ENCODE measurements at regions not wholly inside any gene's neighbourhood (a gene's known extent, or its start where the extent isn't known, plus 50 kb on each side); places are given as distances from the start of the nearest gene placed in this dataset.
"Not testable (repeated sequence)": the region's sequence is repeated elsewhere in the genome, so short reads cannot be mapped to it uniquely, and the experiment has no call there.

DNA sequence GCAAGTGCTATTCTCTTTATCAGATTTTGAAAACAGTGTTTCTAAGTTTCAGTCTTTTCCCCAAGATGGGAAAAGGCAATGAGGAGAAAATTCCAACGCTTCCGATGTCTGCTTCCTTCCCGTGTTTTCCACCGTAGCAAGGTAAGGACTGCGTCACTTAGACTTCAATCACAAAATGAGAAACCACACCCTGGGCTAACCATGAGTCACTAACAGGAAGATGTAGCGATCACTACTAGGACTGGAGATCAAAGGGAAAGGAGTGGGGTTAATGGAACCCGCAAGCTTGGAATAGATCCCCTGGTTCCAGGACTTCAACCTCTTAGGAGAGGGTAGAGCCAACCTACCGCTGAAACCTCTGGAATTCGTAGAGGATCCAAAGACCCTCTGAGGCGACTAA is 250.7 kb upstream of the ZFP42 start:
- no peaks in the 10 kb centered on the region for H3K27me3 Mint-ChIP-seq (ENCODE audit: low read depth)
- ATAC-seq: no peak
- no peaks in the 10 kb centered on the region for H3K36me3 Mint-ChIP-seq (ENCODE audit: insufficient read depth)
- H3K9me3 Mint-ChIP-seq: peaks cover 26% of the 10 kb centered on the region
- no peak for DNase-seq
- H3K4me3 Mint-ChIP-seq: no peak overlapping the region
- no peaks in the 10 kb centered on the region for H3K4me1 Mint-ChIP-seq (ENCODE audit: low read depth)

DNA sequence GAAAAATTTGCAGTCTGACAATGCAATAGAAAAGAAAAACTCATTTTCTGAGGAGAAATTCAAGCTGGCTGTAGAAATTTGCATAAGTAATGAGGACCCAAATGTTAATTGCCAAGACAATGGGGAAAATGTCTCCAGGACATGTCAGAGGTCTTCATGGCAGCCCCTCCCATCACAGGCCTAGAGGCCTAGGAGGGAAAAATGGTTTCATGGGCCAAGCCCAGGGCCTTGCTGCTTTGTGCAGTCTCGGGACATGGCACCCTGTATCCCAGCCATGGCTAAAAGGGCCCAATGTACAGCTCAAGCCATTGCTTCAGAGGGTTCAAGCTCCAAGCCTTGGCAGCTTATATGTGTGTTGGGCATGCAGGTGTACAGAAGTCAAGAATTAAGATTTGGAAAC is 244.9 kb upstream of the ZFP42 start:
- not testable (repeated sequence) for H3K27me3 Mint-ChIP-seq (ENCODE audit: low read depth)

DNA sequence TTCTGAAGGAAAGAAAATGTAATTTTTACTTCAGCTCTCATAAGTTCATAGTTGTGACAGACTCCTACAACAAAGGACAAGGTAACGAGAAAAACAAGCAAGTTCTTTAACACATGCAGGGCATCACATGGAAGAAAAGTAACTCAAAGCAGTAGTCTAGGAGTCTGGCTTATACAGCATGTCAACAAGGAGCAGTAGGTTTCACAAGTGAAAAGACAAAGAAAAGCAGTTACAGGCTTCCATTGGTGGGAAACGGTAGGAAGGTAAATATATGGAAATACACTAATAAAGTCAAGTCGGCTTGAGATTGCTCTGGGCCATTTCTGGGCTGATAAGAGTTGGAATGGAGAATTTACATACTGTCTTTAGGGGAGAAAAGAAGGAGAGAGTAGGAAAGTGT is 228.4 kb upstream of the ZFP42 start:
- no peaks in the 10 kb centered on the region for H3K4me1 Mint-ChIP-seq (ENCODE audit: low read depth)
- no peak for ATAC-seq
- no peaks in the 10 kb centered on the region for H3K36me3 Mint-ChIP-seq (ENCODE audit: insufficient read depth)
- no peaks in the 10 kb centered on the region for H3K27me3 Mint-ChIP-seq (ENCODE audit: low read depth)
- H3K4me3 Mint-ChIP-seq: no peak overlapping the region
- DNase-seq: no peak
- peaks cover 25% of the 10 kb centered on the region for H3K9me3 Mint-ChIP-seq

More for the DNA sequence above, 244.9 kb upstream of the ZFP42 start:
- H3K9me3 Mint-ChIP-seq: peaks cover 24% of the 10 kb centered on the region
- ATAC-seq; H3K4me3 Mint-ChIP-seq; H3K4me1 Mint-ChIP-seq (ENCODE audit: low read depth); DNase-seq; H3K36me3 Mint-ChIP-seq (ENCODE audit: insufficient read depth): not testable (repeated sequence)

DNA sequence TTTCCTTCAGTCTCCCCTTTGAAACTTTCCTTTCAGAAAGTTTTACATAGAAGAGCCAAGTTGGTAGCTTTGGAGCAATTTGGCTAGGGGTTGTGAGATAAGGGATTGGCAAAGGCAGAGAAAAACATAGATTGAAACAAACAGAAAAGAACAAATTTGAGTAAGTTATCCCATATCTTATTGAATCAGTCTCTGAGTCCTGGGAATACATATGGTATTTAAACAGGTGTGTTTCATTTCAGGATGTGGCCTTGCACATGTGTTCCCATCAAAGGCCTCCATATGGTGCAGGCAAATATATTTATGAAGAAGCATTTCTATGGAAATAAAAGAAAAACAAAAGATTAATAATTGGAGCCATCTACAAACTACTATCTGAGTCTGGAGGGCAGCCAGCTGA is 227.9 kb upstream of the ZFP42 start:
- peaks cover 23% of the 10 kb centered on the region for H3K9me3 Mint-ChIP-seq
- H3K4me1 Mint-ChIP-seq (ENCODE audit: low read depth): no peaks in the 10 kb centered on the region
- DNase-seq: no peak
- H3K27me3 Mint-ChIP-seq (ENCODE audit: low read depth): no peaks in the 10 kb centered on the region
- no peak for ATAC-seq
- H3K36me3 Mint-ChIP-seq (ENCODE audit: insufficient read depth): no peaks in the 10 kb centered on the region
- no peak overlapping the region for H3K4me3 Mint-ChIP-seq

DNA sequence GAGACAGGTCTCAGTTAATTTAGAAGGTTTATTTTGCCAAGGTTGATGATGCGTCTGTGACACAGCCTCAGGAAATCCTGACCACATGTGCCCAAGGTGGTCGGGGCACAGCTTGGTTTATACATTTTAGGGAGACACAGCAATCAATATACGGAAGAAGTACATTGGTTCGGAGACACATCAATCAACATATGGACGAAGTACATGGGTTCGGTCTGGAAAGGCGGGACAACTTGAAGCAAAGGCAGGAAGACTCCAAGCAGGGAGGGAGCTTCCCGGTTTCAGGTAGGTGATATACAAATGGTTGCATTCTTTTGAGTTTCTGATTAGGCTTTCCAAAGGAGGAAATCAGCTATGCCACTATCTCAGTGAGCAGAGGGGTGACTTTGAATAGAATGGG is 225.2 kb upstream of the ZFP42 start:
- DNase-seq (no peak), ATAC-seq (no peak)
- no peaks in the 10 kb centered on the region for H3K27me3 Mint-ChIP-seq (ENCODE audit: low read depth)
- peaks cover 18% of the 10 kb centered on the region for H3K9me3 Mint-ChIP-seq
- no peak overlapping the region for H3K4me3 Mint-ChIP-seq
- H3K4me1 Mint-ChIP-seq (ENCODE audit: low read depth): no peaks in the 10 kb centered on the region
- H3K36me3 Mint-ChIP-seq (ENCODE audit: insufficient read depth): no peaks in the 10 kb centered on the region

DNA sequence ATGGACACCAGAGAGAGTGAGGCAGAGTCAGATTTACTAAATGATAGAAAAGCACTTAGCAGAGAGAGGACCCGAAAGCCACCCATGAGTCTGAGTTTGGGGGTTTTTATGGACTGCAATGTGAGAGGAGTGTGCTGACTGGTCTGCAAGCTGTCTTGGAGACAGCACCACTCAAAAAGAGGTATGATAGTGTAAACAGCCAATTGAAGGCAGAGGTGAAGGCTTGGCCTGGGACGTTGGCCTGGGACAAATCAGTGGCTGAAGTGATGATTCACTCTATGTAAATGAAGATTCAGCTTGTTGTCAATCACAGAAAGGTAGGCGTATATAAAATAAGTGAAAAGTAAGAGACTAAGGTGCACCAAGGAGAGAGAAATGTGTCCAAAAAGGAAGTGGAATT is 217.6 kb upstream of the ZFP42 start:
- H3K9me3 Mint-ChIP-seq: peaks cover 13% of the 10 kb centered on the region
- H3K4me3 Mint-ChIP-seq: no peak overlapping the region
- no peaks in the 10 kb centered on the region for H3K4me1 Mint-ChIP-seq (ENCODE audit: low read depth)
- no peaks in the 10 kb centered on the region for H3K36me3 Mint-ChIP-seq (ENCODE audit: insufficient read depth)
- H3K27me3 Mint-ChIP-seq (ENCODE audit: low read depth): no peaks in the 10 kb centered on the region
- no peak for ATAC-seq
- no peak for DNase-seq

DNA sequence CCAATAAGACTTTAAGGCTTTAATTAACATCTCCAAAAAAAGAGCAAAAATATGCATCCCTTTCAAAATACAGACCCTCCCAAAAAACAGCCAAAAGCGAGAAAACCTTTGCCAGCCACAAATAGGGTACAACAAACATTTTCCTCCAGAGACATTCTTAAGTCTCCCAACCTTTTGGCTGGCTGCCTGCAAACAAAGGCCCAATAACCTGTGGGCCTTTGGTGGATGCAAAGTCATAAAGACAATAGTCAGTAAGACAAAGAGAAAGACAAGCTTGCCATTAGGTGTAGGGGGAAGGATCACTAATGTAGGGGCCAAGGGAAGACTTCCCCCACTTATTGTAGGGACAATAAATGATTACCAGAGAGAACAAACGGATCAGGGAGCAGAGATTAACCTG is 215.5 kb upstream of the ZFP42 start:
- Mint-ChIP-seq H3K4me1 (ENCODE audit: low read depth) (no peaks in the 10 kb centered on the region), H3K4me3 (no peak overlapping the region), H3K36me3 (ENCODE audit: insufficient read depth) (no peaks in the 10 kb centered on the region), H3K9me3 (peaks cover 11% of the 10 kb centered on the region), H3K27me3 (ENCODE audit: low read depth) (no peaks in the 10 kb centered on the region)
- no peak for ATAC-seq
- DNase-seq: no peak

DNA sequence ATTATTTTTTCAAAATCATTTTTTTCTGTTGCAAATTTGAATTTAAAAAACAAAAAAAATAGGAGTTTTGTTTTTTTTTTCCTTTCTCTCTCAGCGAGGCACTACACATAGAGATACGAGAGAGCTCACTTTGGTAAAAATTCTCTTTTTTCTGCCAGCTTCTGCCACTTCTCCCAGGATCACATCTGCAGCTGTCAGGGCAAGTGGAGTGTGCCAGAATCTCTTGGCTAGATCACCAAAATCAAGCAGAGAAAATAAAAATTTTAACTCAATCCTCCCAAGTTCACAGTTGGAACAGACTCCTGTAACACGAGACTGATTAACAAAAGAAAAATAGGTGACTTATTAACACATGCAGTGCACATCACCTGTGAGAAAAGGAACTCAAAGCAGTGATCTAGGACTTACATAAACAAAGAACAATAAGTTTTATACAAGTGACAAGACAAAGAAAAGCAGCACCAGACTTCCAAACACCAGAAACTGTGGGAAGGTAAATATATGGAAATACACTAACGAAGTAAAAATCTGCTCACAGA is 213.2 kb upstream of the ZFP42 start:
- Mint-ChIP-seq H3K36me3 (ENCODE audit: insufficient read depth) (no peaks in the 10 kb centered on the region), H3K27me3 (ENCODE audit: low read depth) (no peaks in the 10 kb centered on the region), H3K9me3 (peaks cover 12% of the 10 kb centered on the region), H3K4me3 (no peak overlapping the region), H3K4me1 (ENCODE audit: low read depth) (no peaks in the 10 kb centered on the region)
- ATAC-seq (no peak), DNase-seq (no peak)

DNA sequence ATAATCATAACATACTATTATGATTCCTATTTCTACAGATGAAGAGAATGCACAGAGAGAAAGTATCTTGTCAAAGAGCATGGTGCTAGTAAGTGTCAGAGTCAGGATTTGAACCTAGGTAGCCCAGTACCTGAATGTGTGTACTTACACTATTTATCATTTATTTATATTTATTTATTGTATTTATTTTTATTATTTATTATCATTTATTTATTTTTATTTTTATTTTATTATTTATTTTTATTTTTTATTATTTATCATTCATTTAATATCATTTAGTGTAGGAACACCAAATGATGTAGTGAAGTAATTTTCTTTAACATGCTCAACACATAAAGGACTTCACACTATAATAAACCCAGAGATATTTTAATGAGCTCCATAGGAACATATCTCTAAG is 209.4 kb upstream of the ZFP42 start:
- Mint-ChIP-seq H3K4me1 (ENCODE audit: low read depth) (no peaks in the 10 kb centered on the region), H3K4me3 (no peak overlapping the region)

DNA sequence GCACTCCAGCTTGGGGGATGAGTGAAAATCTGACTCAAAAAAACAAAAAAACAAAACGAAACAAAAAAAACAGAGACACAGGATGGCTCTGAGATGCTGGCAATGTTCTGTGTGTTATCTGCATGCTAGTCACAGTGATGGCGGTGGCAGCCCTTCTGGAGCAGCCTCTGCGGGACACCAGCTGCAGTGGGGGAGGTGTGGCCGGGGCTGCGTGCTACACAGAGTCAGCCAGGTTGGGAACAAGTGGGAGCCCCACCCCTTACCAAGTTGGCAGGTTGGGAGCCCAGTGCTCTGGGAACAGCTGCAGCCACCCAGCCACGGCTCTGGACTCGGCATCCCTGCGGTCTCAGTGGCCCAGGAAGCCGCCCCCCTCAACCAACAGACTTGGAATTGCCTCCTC is 206.5 kb upstream of the ZFP42 start:
- Mint-ChIP-seq H3K27me3 (ENCODE audit: low read depth) (no peaks in the 10 kb centered on the region), H3K9me3 (peaks cover 7% of the 10 kb centered on the region), H3K4me1 (ENCODE audit: low read depth) (no peaks in the 10 kb centered on the region), H3K36me3 (ENCODE audit: insufficient read depth) (no peaks in the 10 kb centered on the region), H3K4me3 (no peak overlapping the region)
- DNase-seq (no peak), ATAC-seq (no peak)

More for the DNA sequence above, 209.4 kb upstream of the ZFP42 start:
- DNase-seq: no peak
- Mint-ChIP-seq H3K36me3 (ENCODE audit: insufficient read depth) (no peaks in the 10 kb centered on the region), H3K27me3 (ENCODE audit: low read depth) (no peaks in the 10 kb centered on the region), H3K9me3 (peaks cover 10% of the 10 kb centered on the region)
- ATAC-seq: no peak

DNA sequence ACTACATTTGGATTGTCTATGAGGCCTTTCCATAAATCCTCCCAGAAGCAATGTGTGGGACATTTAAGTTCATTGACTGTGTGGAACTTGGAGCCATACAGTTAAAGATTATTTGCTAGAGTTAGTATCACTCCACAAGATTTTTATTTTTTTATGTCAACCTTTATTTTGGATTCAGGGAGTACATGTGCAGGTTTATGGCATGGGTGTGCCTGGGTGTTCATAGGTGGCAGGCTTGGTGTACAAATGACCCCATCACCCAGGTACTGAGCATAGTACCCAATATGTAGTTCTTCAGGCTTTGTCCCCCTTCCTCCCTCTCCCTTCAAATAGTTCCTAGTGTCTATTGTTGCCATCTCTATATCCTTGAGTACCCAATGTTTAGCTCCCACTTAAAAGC is 199.8 kb upstream of the ZFP42 start:
- ATAC-seq (no peak), DNase-seq (no peak)
- H3K27me3 Mint-ChIP-seq (ENCODE audit: low read depth): no peaks in the 10 kb centered on the region
- peaks cover 11% of the 10 kb centered on the region for H3K9me3 Mint-ChIP-seq
- H3K4me1 Mint-ChIP-seq (ENCODE audit: low read depth): no peaks in the 10 kb centered on the region
- H3K36me3 Mint-ChIP-seq (ENCODE audit: insufficient read depth): no peaks in the 10 kb centered on the region
- H3K4me3 Mint-ChIP-seq: no peak overlapping the region

DNA sequence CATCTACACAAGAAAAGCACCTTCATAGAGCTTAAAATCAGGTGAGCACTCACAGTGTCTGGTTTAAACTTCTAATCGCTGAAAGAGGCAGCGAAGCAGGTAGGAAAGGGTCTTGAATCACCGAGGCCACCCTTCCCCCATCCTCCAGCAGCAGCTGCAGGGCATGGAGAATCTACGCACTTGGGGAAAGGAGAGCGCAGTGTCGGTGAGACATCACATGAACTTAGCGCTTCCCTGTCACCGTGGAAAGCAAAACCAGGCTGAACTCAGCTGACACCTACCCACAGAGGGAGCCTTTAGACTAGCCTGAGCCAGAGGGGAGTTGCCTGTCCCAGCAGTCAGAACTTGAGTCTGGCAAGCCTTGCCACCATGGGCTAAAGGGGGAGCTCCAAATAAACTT is 197.2 kb upstream of the ZFP42 start:
- no peaks in the 10 kb centered on the region for H3K27me3 Mint-ChIP-seq (ENCODE audit: low read depth)
- H3K4me3 Mint-ChIP-seq: no peak overlapping the region
- H3K4me1 Mint-ChIP-seq (ENCODE audit: low read depth): no peaks in the 10 kb centered on the region
- ATAC-seq (no peak), DNase-seq (no peak)
- H3K9me3 Mint-ChIP-seq: peaks cover 27% of the 10 kb centered on the region
- no peaks in the 10 kb centered on the region for H3K36me3 Mint-ChIP-seq (ENCODE audit: insufficient read depth)

DNA sequence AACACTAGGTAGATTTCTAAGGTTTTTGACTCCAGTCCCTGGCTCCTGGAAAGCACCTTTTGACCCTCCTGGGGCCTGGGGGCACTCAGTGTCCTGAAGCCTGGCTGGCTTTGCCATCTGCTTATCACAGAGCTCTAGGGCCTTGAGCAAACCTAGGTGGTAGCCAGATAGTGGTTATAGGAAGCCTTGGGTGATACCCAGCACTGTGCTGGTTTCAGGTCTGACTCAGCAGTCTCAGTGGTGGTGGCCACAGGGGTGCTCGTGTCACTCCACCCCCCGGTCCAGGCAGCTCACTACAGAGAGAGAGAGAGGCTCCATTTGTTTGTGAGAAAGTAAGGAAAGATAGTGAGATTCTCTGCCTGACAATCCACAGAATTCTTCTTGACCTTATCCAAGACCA is 195.8 kb upstream of the ZFP42 start:
- Mint-ChIP-seq H3K4me3 (no peak overlapping the region), H3K27me3 (ENCODE audit: low read depth) (no peaks in the 10 kb centered on the region), H3K9me3 (peaks cover 28% of the 10 kb centered on the region), H3K36me3 (ENCODE audit: insufficient read depth) (no peaks in the 10 kb centered on the region), H3K4me1 (ENCODE audit: low read depth) (no peaks in the 10 kb centered on the region)
- ATAC-seq (no peak), DNase-seq (no peak)

DNA sequence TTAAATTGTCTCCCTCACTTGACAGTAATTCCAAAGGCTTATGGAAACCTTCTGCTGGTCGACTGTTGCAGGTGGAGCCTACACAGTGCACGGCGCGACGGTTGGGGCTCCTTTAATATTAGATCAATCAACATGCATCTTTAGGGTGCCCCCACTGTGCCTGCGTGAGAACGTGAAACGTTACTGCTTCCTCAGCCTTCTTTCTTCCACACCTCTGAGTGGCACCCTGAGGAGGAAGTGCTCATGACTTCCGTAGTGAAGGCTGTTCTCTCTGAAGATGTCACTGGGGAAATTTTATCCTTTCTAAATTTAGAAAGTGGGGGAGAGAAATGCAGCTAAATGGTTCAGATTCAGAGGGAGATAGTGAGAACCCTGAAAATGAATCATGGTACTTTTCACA is 184.0 kb upstream of the ZFP42 start:
- H3K36me3 Mint-ChIP-seq (ENCODE audit: insufficient read depth): no peaks in the 10 kb centered on the region
- H3K27me3 Mint-ChIP-seq (ENCODE audit: low read depth): no peaks in the 10 kb centered on the region
- DNase-seq (no peak), ATAC-seq (peak in 1 of 2 donors; percentile 23)
- H3K9me3 Mint-ChIP-seq: peaks cover 18% of the 10 kb centered on the region
- no peak overlapping the region for H3K4me3 Mint-ChIP-seq
- H3K4me1 Mint-ChIP-seq (ENCODE audit: low read depth): no peaks in the 10 kb centered on the region

DNA sequence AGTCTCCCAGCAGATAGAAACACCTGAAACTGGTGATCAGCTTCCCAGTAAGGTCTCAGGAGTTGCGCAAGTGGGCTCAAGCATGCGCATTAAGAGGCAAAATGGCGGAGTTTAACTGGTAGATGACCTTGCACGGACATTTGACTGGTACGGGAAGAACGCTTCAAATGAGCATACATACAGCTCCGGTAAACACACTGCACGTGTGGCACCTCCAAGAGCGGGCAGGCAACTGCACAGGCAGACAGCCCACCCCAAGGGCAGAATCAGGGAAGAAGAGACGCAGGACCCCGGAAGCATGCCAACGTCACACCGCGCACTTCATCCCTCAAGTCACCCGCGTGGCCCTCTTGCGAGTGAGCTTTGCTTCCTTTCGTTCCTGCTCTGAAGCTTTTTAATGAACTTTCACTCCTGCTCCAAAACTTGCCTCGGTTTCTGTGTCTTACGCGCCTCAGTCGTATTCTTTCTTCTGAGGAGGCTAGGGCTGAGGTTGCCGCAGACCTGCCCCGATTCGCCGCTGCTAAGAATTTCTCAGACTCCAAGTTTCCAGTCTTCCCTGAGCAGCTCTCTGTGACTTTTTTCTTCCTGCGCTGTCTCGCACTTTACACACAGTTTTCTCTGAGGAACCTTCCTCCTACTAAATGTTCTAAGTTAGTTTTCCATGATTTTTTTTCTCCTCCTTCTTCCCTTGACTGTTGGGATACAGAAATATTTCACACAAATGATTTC is 180.7 kb upstream of the ZFP42 start:
- no peaks in the 10 kb centered on the region for H3K4me1 Mint-ChIP-seq (ENCODE audit: low read depth)
- H3K36me3 Mint-ChIP-seq (ENCODE audit: insufficient read depth): no peaks in the 10 kb centered on the region
- peak overlapping the region; percentile 41 for H3K4me3 Mint-ChIP-seq
- no peak for ATAC-seq
- H3K9me3 Mint-ChIP-seq: peaks cover 16% of the 10 kb centered on the region
- DNase-seq: no peak
- H3K27me3 Mint-ChIP-seq (ENCODE audit: low read depth): no peaks in the 10 kb centered on the region
